ENCODE measurements at regions not wholly inside any gene's neighbourhood (a gene's known extent, or its start where the extent isn't known, plus 50 kb on each side); places are given as distances from the start of the nearest gene placed in this dataset.
"Not testable (repeated sequence)": the region's sequence is repeated elsewhere in the genome, so short reads cannot be mapped to it uniquely, and the experiment has no call there.

DNA sequence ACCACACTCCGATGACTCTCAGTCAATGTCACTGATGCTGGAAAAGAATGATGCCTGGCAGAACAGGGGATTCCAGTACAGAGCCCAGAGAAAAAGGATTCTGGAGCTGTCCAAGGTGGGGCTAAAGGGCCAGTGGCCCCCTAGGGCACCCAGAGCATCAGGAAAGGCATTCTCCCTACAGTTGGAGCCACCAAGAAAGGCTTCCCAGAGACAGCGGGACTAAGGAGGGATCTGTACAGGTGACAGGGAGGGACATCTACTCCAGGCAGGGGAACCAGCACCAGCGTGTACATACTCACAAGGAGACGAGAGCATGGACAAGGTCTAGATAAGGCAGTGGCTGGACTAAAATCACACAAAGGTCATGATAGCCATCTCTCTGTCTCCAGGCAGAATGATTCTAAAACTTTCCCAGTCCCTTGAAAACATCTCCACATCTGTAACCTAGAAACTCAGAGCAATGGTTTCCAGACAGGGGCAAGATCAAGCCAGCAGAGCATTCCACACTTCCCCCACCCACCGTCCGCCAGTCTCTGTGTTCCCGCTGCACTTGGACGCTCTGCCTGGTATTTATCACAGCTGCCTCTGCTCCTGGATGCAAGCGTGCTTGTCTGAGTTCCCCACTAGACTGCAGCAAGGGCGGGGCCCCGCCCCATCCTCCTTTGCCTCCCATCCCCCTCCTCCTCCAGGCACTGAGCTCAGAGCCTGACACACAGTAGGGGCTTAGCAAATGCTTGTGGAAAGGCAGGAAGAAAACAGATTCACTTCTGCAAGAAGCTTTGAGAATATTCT is 111.6 kb upstream of the ZC3H12A start:
- WGBS, 2 donors, result 18 to 22% methylated on average over 11 of the region's 11 CpGs
- peaks cover 0 to 11% of the 10 kb centered on the region in 2 donors for H3K27me3 ChIP-seq (ENCODE audit: control insufficient read depth in 1 of 2, insufficient read depth in 2 of 2, low read length in 2 of 2)
- no peak overlapping the region for H3K4me3 ChIP-seq (ENCODE audit: low read depth in 1 of 2, low read length in 2 of 2)

DNA sequence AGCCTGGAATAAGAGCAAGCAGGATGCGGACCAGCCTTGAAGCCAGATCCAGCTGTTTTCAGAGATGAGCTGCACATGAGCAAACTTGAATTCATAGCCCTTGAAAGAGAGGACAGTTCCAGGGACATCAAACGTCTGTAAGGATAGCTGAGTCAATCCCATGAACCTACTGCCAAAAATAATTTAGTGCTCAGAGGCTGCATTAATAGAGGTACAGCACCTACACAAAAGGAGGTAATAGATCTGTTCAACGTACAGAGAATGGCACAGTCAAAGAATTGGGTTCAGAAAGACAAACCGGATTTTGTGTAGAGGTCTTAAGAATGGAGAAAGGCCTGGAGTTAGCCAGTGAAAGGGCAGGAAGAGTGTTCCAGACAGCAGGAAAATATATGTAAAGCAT is 110.8 kb upstream of the ZC3H12A start:
- Histone ChIP-seq H3K27ac (ENCODE audit: low read depth in 2 of 2, low read length in 1 of 2) (no peak overlapping the region), H3K4me1 (ENCODE audit: control insufficient read depth in 2 of 2, insufficient read depth in 2 of 2, low read length in 1 of 2) (no peaks in the 10 kb centered on the region), H3K9me3 (ENCODE audit: control insufficient read depth in 2 of 2, insufficient read depth in 1 of 2, low read depth in 1 of 2, low read length in 1 of 2) (no peaks in the 10 kb centered on the region), H3K27me3 (ENCODE audit: control insufficient read depth in 1 of 2, insufficient read depth in 2 of 2, low read length in 2 of 2) (peaks cover 0 to 11% of the 10 kb centered on the region in 2 donors), H3K36me3 (ENCODE audit: control insufficient read depth in 2 of 2, insufficient read depth in 2 of 2, low read length in 1 of 2) (no peaks in the 10 kb centered on the region), H3K4me3 (ENCODE audit: low read depth in 1 of 2, low read length in 2 of 2) (no peak overlapping the region)
- WGBS, 2 donors, result 52 to 56% methylated on average over 4 of the region's 4 CpGs

More for the DNA sequence above, 111.6 kb upstream of the ZC3H12A start:
- no peaks in the 10 kb centered on the region for H3K36me3 ChIP-seq (ENCODE audit: control insufficient read depth in 2 of 2, insufficient read depth in 2 of 2, low read length in 1 of 2)
- no peak overlapping the region for H3K27ac ChIP-seq (ENCODE audit: low read depth in 2 of 2, low read length in 1 of 2)
- no peaks in the 10 kb centered on the region for H3K9me3 ChIP-seq (ENCODE audit: control insufficient read depth in 2 of 2, insufficient read depth in 1 of 2, low read depth in 1 of 2, low read length in 1 of 2)
- no peaks in the 10 kb centered on the region for H3K4me1 ChIP-seq (ENCODE audit: control insufficient read depth in 2 of 2, insufficient read depth in 2 of 2, low read length in 1 of 2)

- H3K4me1 ChIP-seq (ENCODE audit: control insufficient read depth in 2 of 2, insufficient read depth in 2 of 2, low read length in 1 of 2); H3K27me3 ChIP-seq (ENCODE audit: control insufficient read depth in 1 of 2, insufficient read depth in 2 of 2, low read length in 2 of 2); H3K27ac ChIP-seq (ENCODE audit: low read depth in 2 of 2, low read length in 1 of 2); H3K9me3 ChIP-seq (ENCODE audit: control insufficient read depth in 2 of 2, insufficient read depth in 1 of 2, low read depth in 1 of 2, low read length in 1 of 2); H3K36me3 ChIP-seq (ENCODE audit: control insufficient read depth in 2 of 2, insufficient read depth in 2 of 2, low read length in 1 of 2); H3K4me3 ChIP-seq (ENCODE audit: low read depth in 1 of 2, low read length in 2 of 2): not testable (repeated sequence)
- WGBS, 2 donors, result 54 to 56% methylated on average over 3 of the region's 3 CpGs
Observed at GRCh38 chr1:37368665-37369315, 105.6 kb upstream of the ZC3H12A start.

GRCh38 chr1:37372302-37372701 is 102.1 kb upstream of the ZC3H12A start:
- Histone ChIP-seq H3K27ac (ENCODE audit: low read depth in 2 of 2, low read length in 1 of 2) (no peak overlapping the region), H3K27me3 (ENCODE audit: control insufficient read depth in 1 of 2, insufficient read depth in 2 of 2, low read length in 2 of 2) (no peaks in the 10 kb centered on the region), H3K9me3 (ENCODE audit: control insufficient read depth in 2 of 2, insufficient read depth in 1 of 2, low read depth in 1 of 2, low read length in 1 of 2) (peaks cover 0 to 2% of the 10 kb centered on the region in 2 donors), H3K36me3 (ENCODE audit: control insufficient read depth in 2 of 2, insufficient read depth in 2 of 2, low read length in 1 of 2) (no peaks in the 10 kb centered on the region), H3K4me1 (ENCODE audit: control insufficient read depth in 2 of 2, insufficient read depth in 2 of 2, low read length in 1 of 2) (no peaks in the 10 kb centered on the region), H3K4me3 (ENCODE audit: low read depth in 1 of 2, low read length in 2 of 2) (no peak overlapping the region)
- WGBS, 2 donors, result 64 to 78% methylated on average over 2 of the region's 2 CpGs

DNA sequence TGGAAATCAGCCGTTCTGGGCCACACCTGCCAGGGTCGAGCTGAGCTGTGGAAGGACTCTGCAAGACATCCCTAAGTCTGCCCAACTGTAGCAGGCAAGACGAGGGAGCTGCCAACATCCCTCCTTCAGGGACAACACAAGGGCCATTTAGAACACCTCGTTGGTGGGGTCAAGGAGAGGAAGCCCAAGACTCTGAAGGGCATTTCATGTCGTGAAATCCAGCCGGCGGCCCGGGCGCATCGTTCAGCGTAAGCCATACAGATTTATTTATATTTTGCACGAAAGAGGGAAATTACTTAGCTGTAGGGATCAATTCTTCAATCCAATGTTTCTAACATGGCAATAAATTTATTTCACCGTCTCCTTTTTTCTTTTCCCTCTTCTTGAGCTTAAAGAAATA is 101.7 kb upstream of the ZC3H12A start:
- H3K4me1 ChIP-seq (ENCODE audit: control insufficient read depth in 2 of 2, insufficient read depth in 2 of 2, low read length in 1 of 2), result no peaks in the 10 kb centered on the region
- H3K27ac ChIP-seq (ENCODE audit: low read depth in 2 of 2, low read length in 1 of 2), result no peak overlapping the region
- peaks cover 0 to 2% of the 10 kb centered on the region in 2 donors for H3K9me3 ChIP-seq (ENCODE audit: control insufficient read depth in 2 of 2, insufficient read depth in 1 of 2, low read depth in 1 of 2, low read length in 1 of 2)
- H3K4me3 ChIP-seq (ENCODE audit: low read depth in 1 of 2, low read length in 2 of 2), result no peak overlapping the region
- 78 to 80% methylated on average over 13 of the region's 13 CpGs for WGBS, 2 donors
- no peaks in the 10 kb centered on the region for H3K27me3 ChIP-seq (ENCODE audit: control insufficient read depth in 1 of 2, insufficient read depth in 2 of 2, low read length in 2 of 2)
- no peaks in the 10 kb centered on the region for H3K36me3 ChIP-seq (ENCODE audit: control insufficient read depth in 2 of 2, insufficient read depth in 2 of 2, low read length in 1 of 2)

- Histone ChIP-seq H3K27ac (ENCODE audit: low read depth in 2 of 2, low read length in 1 of 2) (no peak overlapping the region), H3K27me3 (ENCODE audit: control insufficient read depth in 1 of 2, insufficient read depth in 2 of 2, low read length in 2 of 2) (no peaks in the 10 kb centered on the region), H3K4me3 (ENCODE audit: low read depth in 1 of 2, low read length in 2 of 2) (no peak overlapping the region), H3K36me3 (ENCODE audit: control insufficient read depth in 2 of 2, insufficient read depth in 2 of 2, low read length in 1 of 2) (no peaks in the 10 kb centered on the region), H3K9me3 (ENCODE audit: control insufficient read depth in 2 of 2, insufficient read depth in 1 of 2, low read depth in 1 of 2, low read length in 1 of 2) (peaks cover 0 to 2% of the 10 kb centered on the region in 2 donors), H3K4me1 (ENCODE audit: control insufficient read depth in 2 of 2, insufficient read depth in 2 of 2, low read length in 1 of 2) (no peaks in the 10 kb centered on the region)
- WGBS, 2 donors, result 84% methylated on average over 3 of the region's 3 CpGs
Observed at GRCh38 chr1:37373413-37373812, 101.0 kb upstream of the ZC3H12A start.

GRCh38 chr1:37380546-37380945 is 93.8 kb upstream of the ZC3H12A start:
- H3K36me3 ChIP-seq (ENCODE audit: control insufficient read depth in 2 of 2, insufficient read depth in 2 of 2, low read length in 1 of 2); H3K9me3 ChIP-seq (ENCODE audit: control insufficient read depth in 2 of 2, insufficient read depth in 1 of 2, low read depth in 1 of 2, low read length in 1 of 2); H3K4me1 ChIP-seq (ENCODE audit: control insufficient read depth in 2 of 2, insufficient read depth in 2 of 2, low read length in 1 of 2); H3K27ac ChIP-seq (ENCODE audit: low read depth in 2 of 2, low read length in 1 of 2); H3K27me3 ChIP-seq (ENCODE audit: control insufficient read depth in 1 of 2, insufficient read depth in 2 of 2, low read length in 2 of 2); H3K4me3 ChIP-seq (ENCODE audit: low read depth in 1 of 2, low read length in 2 of 2): not testable (repeated sequence)
- WGBS, 2 donors, result 35 to 42% methylated on average over 9 of the region's 9 CpGs

GRCh38 chr1:37387854-37388253 is 86.5 kb upstream of the ZC3H12A start:
- whole genome bisulfite sequencing, 2 donors, result 69 to 82% methylated on average over 5 of the region's 5 CpGs
- no peaks in the 10 kb centered on the region for H3K4me1 ChIP-seq (ENCODE audit: control insufficient read depth in 2 of 2, insufficient read depth in 2 of 2, low read length in 1 of 2)
- peaks cover 0 to 2% of the 10 kb centered on the region in 2 donors for H3K27me3 ChIP-seq (ENCODE audit: control insufficient read depth in 1 of 2, insufficient read depth in 2 of 2, low read length in 2 of 2)
- no peaks in the 10 kb centered on the region for H3K9me3 ChIP-seq (ENCODE audit: control insufficient read depth in 2 of 2, insufficient read depth in 1 of 2, low read depth in 1 of 2, low read length in 1 of 2)
- H3K4me3 ChIP-seq (ENCODE audit: low read depth in 1 of 2, low read length in 2 of 2), result no peak overlapping the region
- no peaks in the 10 kb centered on the region for H3K36me3 ChIP-seq (ENCODE audit: control insufficient read depth in 2 of 2, insufficient read depth in 2 of 2, low read length in 1 of 2)
- H3K27ac ChIP-seq (ENCODE audit: low read depth in 2 of 2, low read length in 1 of 2), result no peak overlapping the region

GRCh38 chr1:37389327-37389726 is 85.1 kb upstream of the ZC3H12A start:
- 81 to 85% methylated on average over 6 of the region's 6 CpGs for whole genome bisulfite sequencing, 2 donors
- Histone ChIP-seq H3K4me3 (ENCODE audit: low read depth in 1 of 2, low read length in 2 of 2) (no peak overlapping the region), H3K4me1 (ENCODE audit: control insufficient read depth in 2 of 2, insufficient read depth in 2 of 2, low read length in 1 of 2) (no peaks in the 10 kb centered on the region), H3K36me3 (ENCODE audit: control insufficient read depth in 2 of 2, insufficient read depth in 2 of 2, low read length in 1 of 2) (no peaks in the 10 kb centered on the region), H3K9me3 (ENCODE audit: control insufficient read depth in 2 of 2, insufficient read depth in 1 of 2, low read depth in 1 of 2, low read length in 1 of 2) (no peaks in the 10 kb centered on the region), H3K27ac (ENCODE audit: low read depth in 2 of 2, low read length in 1 of 2) (no peak overlapping the region), H3K27me3 (ENCODE audit: control insufficient read depth in 1 of 2, insufficient read depth in 2 of 2, low read length in 2 of 2) (peaks cover 0 to 2% of the 10 kb centered on the region in 2 donors)

Data from esophagus (tissue), 2 donors.